COLO829 (cell line): ENCODE measurements at regions not wholly inside any gene's neighbourhood (a gene's known extent, or its start where the extent isn't known, plus 50 kb on each side); places are given as distances from the start of the nearest gene placed in this dataset.

ENCODE experiments used
- DNase-seq: peaks from one replicate; pipeline ENCODE4 v3.0.0; 2012; ENCODE audit warnings: low spot score

- DNase-seq = no peak
Observed at GRCh38 chr12:13288937-13289652, 92.6 kb downstream of the EMP1 start.

- no peak for DNase-seq
Observed at GRCh38 chr12:13288501-13288900, 92.0 kb downstream of the EMP1 start.

GRCh38 chr12:13283867-13284266, 87.3 kb downstream of the EMP1 start:
- DNase-seq = no peak

GRCh38 chr12:13282861-13283260, 86.3 kb downstream of the EMP1 start:
- no peak for DNase-seq

- peak; percentile 69 for DNase-seq
Observed at GRCh38 chr12:13278249-13278787, 81.8 kb downstream of the EMP1 start.

GRCh38 chr12:13277293-13277692, 80.8 kb downstream of the EMP1 start:
- DNase-seq = no peak

GRCh38 chr12:13275241-13276085, 78.9 kb downstream of the EMP1 start:
- DNase-seq = no peak

GRCh38 chr12:13273850-13274249, 77.3 kb downstream of the EMP1 start:
- DNase-seq = no peak

GRCh38 chr12:13273097-13273496, 76.6 kb downstream of the EMP1 start:
- no peak for DNase-seq

GRCh38 chr12:13270817-13271216, 74.3 kb downstream of the EMP1 start:
- DNase-seq = no peak
